ENCODE measurements at regions not wholly inside any gene's neighbourhood (a gene's known extent, or its start where the extent isn't known, plus 50 kb on each side); places are given as distances from the start of the nearest gene placed in this dataset.

- TF ChIP-seq EZH2phosphoT487 (IDR thresholded peaks at IDR 0.05; ENCODE audit: low read depth), result no peak
- TF ChIP-seq, protein P1, sequence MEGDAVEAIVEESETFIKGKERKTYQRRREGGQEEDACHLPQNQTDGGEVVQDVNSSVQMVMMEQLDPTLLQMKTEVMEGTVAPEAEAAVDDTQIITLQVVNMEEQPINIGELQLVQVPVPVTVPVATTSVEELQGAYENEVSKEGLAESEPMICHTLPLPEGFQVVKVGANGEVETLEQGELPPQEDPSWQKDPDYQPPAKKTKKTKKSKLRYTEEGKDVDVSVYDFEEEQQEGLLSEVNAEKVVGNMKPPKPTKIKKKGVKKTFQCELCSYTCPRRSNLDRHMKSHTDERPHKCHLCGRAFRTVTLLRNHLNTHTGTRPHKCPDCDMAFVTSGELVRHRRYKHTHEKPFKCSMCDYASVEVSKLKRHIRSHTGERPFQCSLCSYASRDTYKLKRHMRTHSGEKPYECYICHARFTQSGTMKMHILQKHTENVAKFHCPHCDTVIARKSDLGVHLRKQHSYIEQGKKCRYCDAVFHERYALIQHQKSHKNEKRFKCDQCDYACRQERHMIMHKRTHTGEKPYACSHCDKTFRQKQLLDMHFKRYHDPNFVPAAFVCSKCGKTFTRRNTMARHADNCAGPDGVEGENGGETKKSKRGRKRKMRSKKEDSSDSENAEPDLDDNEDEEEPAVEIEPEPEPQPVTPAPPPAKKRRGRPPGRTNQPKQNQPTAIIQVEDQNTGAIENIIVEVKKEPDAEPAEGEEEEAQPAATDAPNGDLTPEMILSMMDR (IDR thresholded peaks at IDR 0.05; ENCODE audit: low read depth, low read length), result no peak
These were observed 364.0 kb upstream of the FAT3 start for GRCh38 chr11:91860661-91861060.
